ENCODE measurements at regions not wholly inside any gene's neighbourhood (a gene's known extent, or its start where the extent isn't known, plus 50 kb on each side); places are given as distances from the start of the nearest gene placed in this dataset.

DNA sequence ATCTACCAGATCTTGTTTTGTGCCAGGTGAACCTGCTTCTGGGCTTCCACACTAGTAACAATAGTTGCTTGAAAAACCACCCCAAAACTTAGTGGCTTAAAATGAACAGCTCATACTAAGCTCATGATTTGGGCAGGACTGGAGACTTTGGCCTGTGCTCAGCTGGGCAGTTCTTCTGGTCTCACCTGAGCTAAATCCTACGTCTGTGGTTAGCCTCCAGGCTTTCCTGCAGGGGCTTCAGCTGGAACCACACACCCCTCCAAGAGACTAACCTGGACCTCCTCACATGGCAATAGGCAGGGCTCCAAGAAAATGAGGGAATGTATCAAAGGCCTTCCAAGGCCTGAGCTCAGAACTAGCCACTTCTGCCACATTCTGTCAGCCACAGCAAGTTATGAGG lies 144.1 kb downstream of the CD8B2 start:
- no peak for DNase-seq

DNA sequence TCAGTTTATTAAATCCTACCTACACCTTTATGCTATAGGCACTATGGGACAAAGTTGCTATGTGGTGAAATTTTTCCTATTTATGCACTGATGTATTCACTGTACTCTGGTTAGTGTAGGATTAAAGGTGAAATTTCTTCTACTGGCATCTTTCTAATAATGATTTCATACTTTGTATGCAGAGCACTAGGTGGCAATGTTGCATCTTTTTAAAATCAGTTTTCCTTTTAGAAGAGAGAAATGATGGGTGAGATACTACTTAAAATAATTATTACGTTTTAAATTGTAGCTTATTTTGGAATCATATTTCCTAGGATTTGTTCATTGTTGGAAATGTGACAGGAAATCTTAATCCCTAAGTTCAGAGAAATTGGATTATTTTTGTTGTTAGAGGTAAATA lies 150.9 kb downstream of the CD8B2 start:
- no peak for DNase-seq

DNA sequence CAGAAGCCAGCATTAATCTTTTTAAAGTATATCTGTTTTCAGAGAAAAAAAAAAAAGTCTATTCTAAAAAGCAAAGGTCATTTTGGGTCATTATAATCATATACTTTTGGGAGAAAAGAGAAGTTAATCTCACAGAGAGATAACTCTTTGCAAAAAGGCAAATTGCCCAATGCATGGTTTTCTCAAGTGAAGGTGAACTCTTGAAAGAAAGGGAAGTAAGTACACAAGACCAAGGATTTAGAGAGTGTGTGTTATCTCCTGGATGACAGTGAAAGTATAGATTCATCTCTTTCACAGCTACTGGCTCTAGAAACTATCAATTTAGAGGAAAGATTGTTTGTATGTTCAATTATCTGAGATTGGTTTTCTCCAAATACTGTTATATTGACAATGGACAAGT lies 151.4 kb downstream of the CD8B2 start:
- no peak for DNase-seq

DNA sequence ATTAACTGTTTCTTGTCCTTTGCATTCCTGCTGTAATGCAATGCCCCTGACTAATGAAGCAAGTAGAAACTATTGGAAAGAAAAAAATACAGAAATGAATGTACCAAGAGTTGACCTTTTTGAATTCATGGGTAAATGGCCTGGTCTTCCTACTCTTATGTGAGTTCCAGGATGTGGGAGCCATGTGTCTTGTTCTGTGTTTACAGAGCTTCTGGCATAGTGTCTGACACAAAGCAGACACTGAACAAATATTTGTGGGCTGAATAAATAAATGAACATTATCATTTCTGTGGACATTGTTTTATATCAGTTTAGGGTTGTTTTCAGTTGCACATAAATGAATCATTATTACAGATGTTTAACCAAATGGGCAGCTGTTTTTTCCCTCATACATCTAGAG lies 155.5 kb downstream of the CD8B2 start:
- no peak for DNase-seq

DNA sequence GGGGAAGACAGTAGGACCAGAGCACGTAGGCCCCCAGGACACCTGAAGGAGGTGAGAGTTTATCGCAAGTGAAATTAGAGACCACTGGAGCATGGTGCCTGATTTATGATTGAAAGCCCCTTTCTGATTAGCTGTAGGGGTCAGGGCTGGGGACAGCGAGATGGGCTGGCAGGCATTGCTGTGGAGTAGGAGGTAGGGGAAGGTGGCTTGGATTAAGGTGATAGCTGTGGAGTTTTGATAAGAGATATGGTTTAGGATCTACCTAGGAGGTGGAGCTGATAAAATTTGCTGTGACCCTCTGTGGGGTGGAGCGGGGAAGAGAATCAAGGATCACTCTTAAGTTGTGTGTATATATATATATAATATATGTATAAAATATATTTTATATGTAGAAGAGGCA lies 157.5 kb downstream of the CD8B2 start:
- no peak for DNase-seq

DNA sequence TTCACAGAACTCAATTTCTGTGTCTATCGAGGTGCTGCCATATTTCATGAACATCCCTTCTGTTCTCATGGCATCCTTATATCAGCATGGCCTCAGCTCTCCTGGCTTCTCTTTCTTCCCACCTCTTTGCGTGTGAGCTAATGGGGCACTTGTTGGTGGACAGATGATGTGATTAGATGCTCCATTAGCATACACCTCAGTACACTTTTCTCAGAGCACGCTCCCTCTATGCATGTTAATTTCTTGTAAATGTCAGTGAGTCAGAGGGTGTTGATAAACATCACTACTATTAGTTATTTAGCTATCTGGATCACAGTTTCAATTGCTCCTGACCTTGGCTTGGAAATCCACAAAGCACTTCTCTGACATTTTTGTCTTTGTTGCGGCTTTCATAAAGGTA lies 159.4 kb downstream of the CD8B2 start:
- DNase-seq, result no peak

DNA sequence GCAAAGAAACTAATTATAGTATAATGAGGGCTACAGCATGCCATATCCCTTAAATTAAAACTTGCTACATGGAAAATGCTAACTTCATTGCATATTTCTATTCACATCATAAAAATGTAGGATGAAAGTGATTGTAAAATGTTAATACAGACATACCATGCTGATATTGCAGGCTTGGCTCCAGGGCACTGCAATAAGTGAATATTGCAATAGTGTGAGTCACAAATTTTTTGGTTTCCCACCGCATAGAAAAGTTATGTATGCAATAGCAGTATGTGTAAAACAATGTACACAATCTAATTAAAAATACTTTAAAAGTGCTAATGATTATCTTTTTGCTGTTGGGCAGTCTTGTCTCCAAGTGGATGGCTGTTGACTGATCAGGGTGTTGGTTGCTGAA lies 162.1 kb downstream of the CD8B2 start:
- no peak for DNase-seq

DNA sequence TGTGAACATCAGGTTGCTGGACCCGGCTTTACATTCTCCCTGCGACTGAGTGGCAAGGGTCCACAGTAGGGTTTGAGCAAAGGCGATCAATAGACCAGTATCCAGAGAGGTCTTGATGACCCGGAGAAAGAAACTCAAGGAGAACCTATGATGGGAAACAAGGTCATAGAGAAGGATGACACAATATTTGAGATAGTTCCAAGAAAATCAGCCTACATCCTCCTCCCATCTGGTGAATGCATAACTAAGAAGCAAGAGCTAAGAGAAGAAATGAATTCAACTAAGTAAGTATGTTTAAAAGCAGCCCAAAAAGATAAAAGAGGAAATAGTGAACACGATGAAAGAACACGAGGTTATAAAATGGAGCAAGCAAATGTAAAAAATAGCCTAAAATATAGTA lies 166.3 kb downstream of the CD8B2 start:
- DNase-seq, result no peak

DNA sequence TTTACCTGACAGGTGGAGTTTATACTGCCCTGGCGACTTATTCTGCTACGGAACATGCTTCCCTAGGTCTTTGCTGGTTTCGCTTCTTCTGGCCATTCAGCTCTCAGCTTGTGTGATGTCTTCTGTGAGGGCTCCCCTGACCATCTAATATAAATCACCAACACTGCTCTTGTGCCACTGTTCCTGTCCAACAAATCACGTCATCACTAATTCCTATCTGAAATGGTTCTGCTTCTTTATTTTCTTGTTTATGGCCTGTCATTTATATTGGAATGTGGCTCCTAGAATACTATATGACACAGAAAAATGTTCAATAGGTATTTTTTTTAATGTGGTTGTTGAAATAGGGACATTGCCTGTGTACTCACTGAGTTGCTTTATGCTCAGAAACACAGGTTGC lies 171.5 kb downstream of the CD8B2 start:
- DNase-seq, result no peak

DNA sequence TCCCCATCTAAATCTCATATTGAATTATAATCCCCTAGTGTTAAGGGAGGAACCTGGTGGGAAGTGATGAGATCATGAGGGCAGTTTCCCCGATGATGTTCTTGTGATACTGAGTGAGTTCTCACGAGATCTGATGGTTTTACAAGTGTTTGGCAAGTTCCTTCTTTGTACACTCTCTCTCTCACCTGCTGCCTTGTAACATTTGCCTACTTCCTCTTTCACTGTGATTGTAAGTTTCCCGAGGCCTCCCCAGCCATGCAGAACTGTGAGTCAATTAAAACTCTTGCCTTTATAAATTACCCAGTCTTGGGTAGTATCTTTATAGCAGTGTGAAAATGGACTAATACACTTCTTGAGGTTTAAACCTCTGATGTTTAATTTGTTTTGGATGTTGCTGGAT lies 177.5 kb downstream of the CD8B2 start:
- DNase-seq, result no peak

DNA sequence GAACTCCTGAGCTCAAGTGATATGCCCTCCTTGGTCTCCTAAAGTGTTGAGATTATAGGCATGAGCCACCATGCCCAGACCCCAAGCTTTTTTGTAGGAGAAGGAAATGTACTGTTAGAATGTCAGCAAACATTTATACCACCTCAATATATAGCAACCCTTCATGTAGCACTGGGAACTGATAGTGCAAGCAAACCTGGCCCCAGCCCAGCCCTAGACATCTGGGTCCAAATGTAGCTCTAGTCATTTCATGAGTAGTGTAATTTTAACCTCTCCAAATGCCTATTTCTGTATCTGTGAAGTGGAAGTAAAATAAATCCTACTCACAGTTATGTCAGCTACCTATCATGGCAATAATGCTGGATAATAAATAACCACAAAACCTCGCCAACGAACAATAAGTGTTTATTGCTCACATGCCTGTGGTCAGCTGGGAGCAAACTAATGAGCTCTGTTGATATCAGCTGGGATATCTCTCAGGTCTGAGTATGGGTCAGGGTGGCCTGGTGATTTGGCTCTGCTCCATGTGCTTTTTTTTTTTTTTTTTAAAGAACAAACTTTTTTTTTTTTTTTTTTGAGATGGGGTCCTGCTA lies 180.4 kb downstream of the CD8B2 start:
- no peak for DNase-seq

DNA sequence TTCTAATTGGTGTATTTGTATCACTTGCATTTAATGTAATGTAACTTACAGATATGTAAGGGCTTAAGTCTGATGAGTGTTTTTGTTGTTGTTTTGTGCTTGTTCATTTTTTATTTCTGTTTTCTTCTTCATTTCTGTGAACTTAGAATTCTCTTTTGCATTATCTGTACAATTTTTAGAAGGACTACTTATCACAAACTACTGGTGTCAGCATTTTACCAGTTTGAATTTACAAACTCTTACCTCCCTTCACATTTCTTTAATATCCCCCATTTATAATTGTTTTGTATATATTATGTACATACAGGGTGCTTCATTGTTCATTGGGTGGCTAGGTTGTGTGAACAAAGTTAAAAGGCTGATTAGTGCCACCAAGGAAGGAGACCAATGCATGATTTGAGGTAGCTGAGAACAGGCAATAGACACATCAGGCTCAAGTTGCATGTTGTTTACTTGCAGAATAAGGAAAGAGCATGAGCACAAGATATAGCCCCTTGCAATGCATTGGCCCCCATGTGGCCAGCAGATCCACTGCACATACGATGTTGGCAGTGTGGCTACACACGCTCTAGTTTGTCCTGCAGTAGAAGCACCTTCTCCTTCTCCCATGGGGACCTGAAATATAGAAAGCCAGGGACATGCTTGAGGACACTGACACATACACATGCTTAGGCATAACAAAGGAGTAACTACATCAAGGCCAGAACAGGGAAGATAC lies 198.2 kb downstream of the CD8B2 start:
- DNase-seq, result no peak

DNA sequence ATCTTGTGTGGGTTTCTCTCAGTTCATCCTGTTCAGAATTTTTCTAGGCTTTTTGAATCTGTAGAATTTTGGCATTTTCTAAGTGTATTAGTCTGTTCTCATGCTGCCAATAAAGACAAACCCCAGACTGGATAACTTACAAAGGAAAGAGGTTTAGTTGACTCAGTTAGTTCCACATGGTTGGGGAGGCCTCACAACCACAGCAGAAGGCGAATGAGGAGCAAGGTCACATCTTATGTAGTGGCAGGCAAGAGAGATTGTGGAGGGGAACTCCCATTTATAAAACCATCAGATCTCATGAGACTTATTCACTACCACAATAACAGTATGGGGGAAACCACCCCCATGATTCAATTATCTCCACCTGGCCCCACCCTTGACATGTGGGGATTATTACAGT lies 199.2 kb downstream of the ST6GAL2 start:
- no peak for DNase-seq

DNA sequence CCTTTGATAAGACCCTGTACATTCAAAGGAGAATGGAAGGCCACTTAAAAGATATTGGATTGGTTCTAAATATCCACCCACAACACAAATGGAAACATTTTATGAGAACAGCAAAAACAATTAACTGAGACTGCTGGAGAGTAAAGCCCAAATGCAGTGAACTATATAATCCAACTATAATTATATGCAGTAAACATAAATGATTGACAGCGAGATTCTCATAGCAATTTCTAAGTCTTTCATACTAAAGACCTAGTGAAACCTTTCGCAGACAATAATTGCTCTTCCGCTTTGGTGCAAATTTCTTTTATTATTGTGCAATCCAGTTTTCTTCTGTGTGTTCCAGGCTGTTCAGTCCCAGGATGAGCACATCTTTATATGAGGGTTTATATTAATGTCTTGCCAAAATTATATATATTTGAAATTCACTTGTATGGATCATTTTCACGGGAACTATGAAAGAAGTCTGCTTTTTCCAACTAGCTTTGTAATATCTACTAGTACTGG lies 190.9 kb downstream of the ST6GAL2 start:
- no peak for DNase-seq

DNA sequence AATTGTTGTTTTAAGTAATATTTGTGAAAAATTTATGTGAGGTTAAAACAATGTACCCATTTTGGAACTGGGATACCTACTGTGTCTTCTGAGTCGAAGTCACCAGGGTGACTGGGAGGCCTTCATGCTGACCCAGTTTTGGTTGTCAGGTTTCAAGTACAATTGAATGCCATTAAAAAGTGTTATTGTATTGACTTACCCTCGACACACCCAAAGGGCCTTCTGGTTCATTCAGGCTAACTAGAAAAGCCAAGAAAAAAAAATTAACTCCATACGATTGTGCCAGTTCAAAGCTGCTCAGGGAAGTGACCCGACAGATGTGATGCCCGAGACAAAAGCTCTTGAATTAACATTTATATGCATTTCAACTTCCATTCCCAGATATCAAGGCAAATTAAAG lies 190.0 kb downstream of the ST6GAL2 start:
- DNase-seq, result no peak

DNA sequence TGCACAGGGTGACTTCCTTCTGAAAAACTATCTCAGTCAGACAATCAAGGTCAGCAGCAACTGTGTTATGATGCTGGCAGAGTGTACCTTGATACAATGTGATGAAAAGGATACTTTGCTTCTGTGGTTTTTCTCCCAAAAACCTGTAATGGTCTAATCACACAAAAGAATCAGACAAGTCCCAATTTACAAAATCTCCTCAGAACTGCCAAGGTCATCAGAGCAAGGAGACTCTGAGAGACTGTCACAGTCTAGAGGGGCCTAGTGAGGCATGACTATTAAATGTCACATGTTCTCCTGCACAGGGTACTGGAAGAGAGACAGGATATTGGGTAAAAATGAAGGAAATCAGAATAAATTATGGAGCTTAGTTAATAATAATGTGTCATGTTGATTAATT lies 185.4 kb downstream of the ST6GAL2 start:
- no peak for DNase-seq

DNA sequence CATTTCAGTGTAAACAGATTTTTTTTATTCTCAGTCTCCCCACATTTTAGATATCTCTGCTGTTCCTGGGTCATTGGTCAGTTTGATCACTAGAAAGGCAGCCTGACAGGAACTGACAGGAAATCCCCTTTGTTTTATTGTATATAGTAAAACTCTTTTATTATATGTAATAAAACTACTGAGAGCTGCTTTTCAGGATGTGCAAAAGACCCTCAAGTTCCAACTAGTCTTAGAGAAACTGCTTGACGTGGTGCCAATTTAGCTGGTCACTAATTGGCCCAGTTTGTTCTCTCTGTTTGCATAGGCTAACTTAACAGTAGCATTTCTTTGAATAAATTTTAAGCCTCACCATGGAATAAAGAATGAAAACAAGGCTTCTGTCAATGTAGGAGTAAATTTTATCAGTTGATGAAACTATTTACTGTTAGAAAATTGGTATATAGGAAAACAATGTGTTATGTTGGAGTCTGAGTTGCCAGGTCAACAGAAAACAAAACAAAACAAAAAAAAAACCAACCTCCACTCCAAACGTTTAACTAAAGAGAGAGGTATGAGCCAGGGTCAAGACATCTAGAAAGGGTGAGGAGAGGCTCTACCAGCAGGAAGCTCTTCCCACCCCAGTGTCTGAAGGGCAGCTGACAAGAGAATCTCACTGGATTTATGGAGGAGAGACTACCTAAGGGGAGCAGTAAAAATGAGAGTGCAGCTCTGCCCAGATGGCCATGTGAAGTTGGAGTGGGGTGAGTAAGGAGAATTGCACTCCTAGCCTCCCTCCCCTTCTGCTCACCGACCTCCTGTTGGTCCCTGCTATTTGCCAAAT lies 184.6 kb downstream of the ST6GAL2 start:
- DNase-seq, result no peak

DNA sequence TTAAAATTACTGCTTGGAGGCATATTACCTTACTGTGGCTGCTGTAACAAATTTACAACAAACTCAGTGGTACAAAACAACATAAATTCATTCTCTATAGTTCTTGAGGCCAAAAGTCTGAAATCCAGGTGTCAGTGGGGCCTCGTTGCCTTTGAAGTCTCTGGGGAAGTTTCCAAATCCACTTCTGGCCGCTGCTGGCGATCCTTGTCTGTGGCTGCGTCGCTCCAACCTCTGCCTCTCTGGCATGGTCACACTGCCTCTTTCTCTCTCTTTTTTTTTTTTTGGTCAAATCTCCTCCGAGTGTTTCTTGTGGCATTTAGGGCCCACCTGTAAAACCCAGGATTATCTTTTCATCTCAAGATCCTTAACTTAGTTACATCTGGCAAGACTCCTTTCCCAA lies 182.8 kb downstream of the ST6GAL2 start:
- DNase-seq, result no peak

DNA sequence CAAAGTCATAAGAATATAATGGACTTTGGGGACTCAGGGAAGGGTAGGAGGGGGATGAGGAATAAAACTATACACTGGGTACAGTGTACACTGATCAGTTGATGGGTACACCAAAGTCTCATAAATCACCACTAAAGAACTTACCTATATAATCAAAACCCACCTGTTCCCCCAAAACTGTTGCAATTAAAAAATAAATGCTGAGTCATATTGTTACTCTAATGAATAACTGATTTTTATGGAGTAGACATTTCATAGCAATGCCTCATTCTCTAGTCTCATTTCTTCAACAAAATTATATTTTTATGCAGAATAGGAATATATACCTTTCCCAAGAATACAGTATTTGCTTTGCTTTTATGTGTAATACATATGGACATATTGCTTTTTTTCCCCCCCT lies 181.2 kb downstream of the ST6GAL2 start:
- no peak for DNase-seq

DNA sequence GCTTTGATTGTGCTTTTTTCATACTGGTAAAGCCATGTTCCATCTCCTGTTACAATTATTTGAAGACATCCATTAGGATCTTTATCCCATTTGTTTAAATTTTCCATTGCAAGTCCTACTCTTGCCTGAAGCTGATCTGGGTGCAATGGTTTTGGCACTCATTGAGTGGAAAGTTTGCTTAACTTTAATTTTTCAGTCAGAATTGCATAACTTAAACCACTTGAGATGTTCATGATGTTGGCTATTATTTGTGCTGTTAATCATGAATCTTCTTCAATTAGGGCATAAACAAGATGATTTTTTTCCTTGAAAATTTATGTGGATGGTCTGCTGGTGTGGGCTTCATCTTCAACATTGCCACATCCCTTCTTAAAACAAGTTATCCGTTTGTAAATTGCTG lies 180.1 kb downstream of the ST6GAL2 start:
- no peak for DNase-seq

DNA sequence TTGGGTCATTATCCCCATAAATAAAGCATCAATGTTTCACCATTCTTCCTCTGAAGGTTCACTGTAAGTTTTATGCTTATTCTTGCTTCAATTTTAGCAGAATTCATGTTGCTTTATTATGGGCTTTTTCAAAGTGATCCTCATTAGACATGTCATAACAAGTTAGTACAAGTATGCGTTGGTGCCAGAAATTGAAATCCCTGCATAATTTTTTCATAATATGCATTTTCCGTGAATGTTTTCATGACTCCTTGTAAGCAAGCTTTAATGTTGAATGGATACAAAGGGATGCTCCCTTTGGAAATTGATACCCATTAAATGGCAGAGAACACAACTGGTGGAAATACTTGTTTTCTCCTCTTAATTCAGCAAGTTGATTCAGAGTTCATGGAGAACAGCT lies 179.7 kb downstream of the ST6GAL2 start:
- no peak for DNase-seq

DNA sequence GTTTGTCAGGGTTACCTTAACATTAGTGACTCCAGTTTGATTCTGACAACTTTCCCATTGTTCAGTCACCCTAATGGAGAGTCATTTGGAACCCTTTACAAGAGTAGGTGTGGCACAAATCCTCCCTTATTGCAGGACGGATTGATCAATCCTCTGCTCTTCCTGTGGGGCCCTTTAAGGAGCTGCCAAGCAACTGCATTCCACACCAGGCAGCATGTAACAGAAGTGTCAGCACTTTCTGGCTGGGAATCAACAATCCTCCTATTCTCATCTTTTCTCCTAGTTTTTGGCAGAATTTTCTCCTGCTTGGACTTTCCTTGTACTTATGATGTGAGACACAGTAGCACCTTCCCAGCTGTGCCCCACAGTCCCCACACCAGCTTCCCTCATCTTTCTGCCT lies 177.8 kb downstream of the ST6GAL2 start:
- no peak for DNase-seq

DNA sequence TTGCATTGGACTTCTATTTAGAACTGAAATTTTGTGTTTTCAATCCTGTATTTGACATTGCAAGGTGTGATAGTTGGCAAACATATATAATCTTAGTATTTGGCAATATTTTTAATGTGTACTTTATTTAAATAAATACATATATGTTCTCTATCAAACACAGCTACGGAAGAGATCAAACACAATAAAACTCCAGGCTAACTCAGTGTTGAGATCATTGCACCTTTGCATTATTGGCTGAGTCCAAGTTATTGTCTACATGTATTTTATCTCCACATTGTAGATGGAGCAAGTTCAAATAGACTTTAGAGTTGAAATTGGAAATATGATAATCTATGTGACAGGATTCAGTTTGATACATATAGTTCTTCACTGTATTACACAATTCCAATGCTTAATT lies 176.7 kb downstream of the ST6GAL2 start:
- no peak for DNase-seq

DNA sequence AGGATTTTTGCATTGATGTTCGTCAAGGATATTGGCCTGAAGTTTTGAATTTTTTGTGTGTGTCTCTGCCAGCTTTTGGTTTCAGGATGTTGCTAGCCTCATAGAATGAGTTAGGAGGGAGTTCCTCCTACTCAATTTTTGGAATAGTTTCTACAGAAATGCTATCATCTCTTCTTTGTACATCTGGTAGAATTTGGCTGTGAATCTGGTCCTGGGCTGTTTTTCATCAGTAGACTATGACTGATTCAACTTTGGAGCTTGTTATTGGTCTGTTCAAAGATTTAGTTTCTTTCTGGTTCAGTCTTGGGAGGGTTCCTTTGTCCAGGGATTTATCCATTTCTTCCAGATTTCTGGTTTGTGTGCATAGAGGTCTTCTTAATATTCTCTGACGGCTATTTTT lies 166.7 kb downstream of the ST6GAL2 start:
- no peak for DNase-seq

Data from right hindlimb (tissue), 1 donor.